HepG2 (cell line): ENCODE measurements at regions not wholly inside any gene's neighbourhood (a gene's known extent, or its start where the extent isn't known, plus 50 kb on each side); places are given as distances from the start of the nearest gene placed in this dataset.

ENCODE experiments used
- ATAC-seq: fragments of 200-7000 bp; cut with Tn5 transposase; 3 replicates; pipeline ENCODE4 v1.9.1; 2020; ENCODE audit warnings: mild to moderate bottlenecking, moderate library complexity
- BruUV-seq: library from RNA; stranded (reverse); fragments of 400-500 nt; replicated peaks from 2 replicates; lab custom pipeline; 2021; lab: Mats Ljungman, UMichigan
- CTCF ChIA-PET: fragments of 300-600 bp; formaldehyde crosslinking; extraction: SDS; loops from one replicate; lab custom pipeline; 2021; ENCODE audit warnings: low total read pairs, inconsistent platforms, low intra/inter-chr PET ratio; lab: Yijun Ruan, JAX
- POLR2A ChIA-PET: fragments of 350-600 bp; sonication (Branson Sonifier 250); formaldehyde crosslinking; loops from one replicate; lab custom pipeline; 2020; ENCODE audit warnings: antibody characterized with exemption, inconsistent platforms; lab: Yijun Ruan, JAX
- DNase-seq: peaks from one replicate; pipeline ENCODE4 v3.0.0-alpha.2; 2015; ENCODE audit warnings: low spot score
- FAIRE-seq: peaks from 3 replicates; lab custom pipeline; 2011; peaks lifted over from hg19 to GRCh38; lab: Jason Lieb, UNC
- H2AFZ ChIP-seq: one replicate; pipeline ENCODE4 v1.6.1; 2011; ENCODE audit warnings: low read length, inconsistent platforms
- H3K27ac ChIP-seq: fragments of 300-600 bp; 3 replicates; pipeline ENCODE4 v1.8.0; 2011; ENCODE audit warnings: mixed run types, mild to moderate bottlenecking, mixed read lengths, low read length, inconsistent platforms; ENCODE audit not compliant: insufficient read depth; ENCODE audit errors: extremely low read length
- H3K27me3 ChIP-seq, 2 experiments: fragments of 200-600 bp in 1 of 2; 2 replicates in 1 of 2; 3 replicates in 1 of 2; pipeline versions ENCODE4 v1.6.0 to v1.8.0; 2011; ENCODE audit warnings: low read length in 2 of 2, mild to moderate bottlenecking in 2 of 2, moderate library complexity in 2 of 2, inconsistent platforms in 1 of 2; ENCODE audit not compliant: insufficient read depth in 2 of 2, control insufficient read depth in 1 of 2
- H3K36me3 ChIP-seq, 2 experiments: fragments of 200-600 bp in 1 of 2; replicated peaks in 1 of 2; 2 replicates in 1 of 2; 3 replicates in 1 of 2; pipeline versions ENCODE4 v1.5.1 to v1.8.0; 2011; ENCODE audit warnings: low read length in 2 of 2, inconsistent platforms in 1 of 2; ENCODE audit not compliant: insufficient read depth in 2 of 2, control insufficient read depth in 1 of 2
- H3K4me1 ChIP-seq: 2 replicates; pipeline ENCODE4 v1.5.1; 2012; ENCODE audit warnings: low read length, inconsistent platforms; ENCODE audit not compliant: insufficient read depth
- H3K4me2 ChIP-seq: 2 replicates; pipeline ENCODE4 v1.6.0; 2011; ENCODE audit warnings: low read depth, low read length, inconsistent platforms
- H3K4me3 ChIP-seq, 3 experiments: fragments of 200-600 bp in 1 of 3; sonication (generic), shearing (Covaris generic) in 1 of 3; replicated peaks in 1 of 3; 2 replicates each; pipeline ENCODE4 v1.5.1; 2011 to 2016; ENCODE audit warnings: low read length in 3 of 3, inconsistent platforms in 2 of 3, low read depth in 2 of 3, mild to moderate bottlenecking in 2 of 3, control low read depth in 1 of 3, mixed read lengths in 1 of 3; ENCODE audit not compliant: insufficient read depth in 1 of 3
- H3K79me2 ChIP-seq: one replicate; pipeline ENCODE4 v1.6.1; 2011; ENCODE audit warnings: low read length, inconsistent platforms; ENCODE audit not compliant: insufficient read depth
- H3K9ac ChIP-seq: 2 replicates; pipeline ENCODE4 v1.6.0; 2011; ENCODE audit warnings: mild to moderate bottlenecking, low read depth, low read length, inconsistent platforms; ENCODE audit not compliant: insufficient read depth
- H3K9me3 ChIP-seq: 2 replicates; pipeline ENCODE4 v1.5.1; 2012; ENCODE audit warnings: mild to moderate bottlenecking, low read length
- H4K20me1 ChIP-seq: 2 replicates; pipeline ENCODE4 v1.6.0; 2011; ENCODE audit warnings: inconsistent platforms, mild to moderate bottlenecking, low read length, moderate library complexity; ENCODE audit not compliant: insufficient read depth
- HOXD1 ChIP-seq: sonication (generic); formaldehyde crosslinking; IDR thresholded peaks from 2 replicates; pipeline ENCODE4 v1.5.0; 2020; ENCODE audit warnings: missing genetic modification reagents
- MAF1 ChIP-seq: sonication (generic); formaldehyde crosslinking; IDR thresholded peaks from 2 replicates; pipeline ENCODE4 v1.5.0; 2020; ENCODE audit warnings: missing genetic modification reagents, borderline replicate concordance
- SALL1 ChIP-seq: sonication (generic); formaldehyde crosslinking; IDR thresholded peaks from 2 replicates; pipeline ENCODE4 v1.8.0; 2022; ENCODE audit warnings: mild to moderate bottlenecking, missing genetic modification reagents
- SAP130 ChIP-seq: IDR thresholded peaks from 2 replicates; pipeline ENCODE4 v1.6.1; 2016; ENCODE audit warnings: low read depth
- SMARCC2 ChIP-seq: fragments of 450-650 bp; IDR thresholded peaks from 2 replicates; pipeline ENCODE4 v1.6.1; 2017; ENCODE audit warnings: antibody characterized with exemption, mild to moderate bottlenecking
- ZFYVE20 ChIP-seq: sonication (generic); formaldehyde crosslinking; IDR thresholded peaks from 2 replicates; pipeline ENCODE4 v1.8.0; 2023; ENCODE audit warnings: low read depth, mild to moderate bottlenecking, moderate library complexity, missing genetic modification reagents, borderline replicate concordance
- ZKSCAN8 ChIP-seq: IDR thresholded peaks from 2 replicates; pipeline ENCODE4 v1.6.1; 2016; ENCODE audit warnings: borderline replicate concordance, missing genetic modification reagents, missing compliant biosample characterization
- ZNF230 ChIP-seq: sonication (generic); formaldehyde crosslinking; IDR thresholded peaks from 2 replicates; pipeline ENCODE4 v1.4.0; 2020; ENCODE audit warnings: mild to moderate bottlenecking, missing genetic modification reagents
- ZNF430 ChIP-seq: sonication (generic); formaldehyde crosslinking; IDR thresholded peaks from 2 replicates; pipeline ENCODE4 v1.9.0; 2021; ENCODE audit warnings: mild to moderate bottlenecking, missing genetic modification reagents
- ZNF431 ChIP-seq: sonication (generic); formaldehyde crosslinking; IDR thresholded peaks from 2 replicates; pipeline ENCODE4 v1.9.0; 2022; ENCODE audit warnings: missing genetic modification reagents, low read depth, mild to moderate bottlenecking, borderline replicate concordance
- ZNF772 ChIP-seq: sonication (generic); formaldehyde crosslinking; IDR thresholded peaks from 2 replicates; pipeline ENCODE4 v1.5.0; 2020; ENCODE audit warnings: mild to moderate bottlenecking, missing genetic modification reagents
- ZZZ3 ChIP-seq: sonication (generic); formaldehyde crosslinking; IDR thresholded peaks from 2 replicates; pipeline ENCODE4 v1.4.0; 2020; ENCODE audit warnings: missing genetic modification reagents, mild to moderate bottlenecking, borderline replicate concordance
- WGBS: methylation state at CpG from one replicate; pipeline ENCODE4 v1.1.6; 2017; ENCODE audit warnings: low lambda C conversion rate; 5-methylcytosine and 5-hydroxymethylcytosine counted together
- in situ Hi-C: cut with HindIII; loops from 2 replicates; pipeline ENCODE4 v1.10.0; 2017; ENCODE audit warnings: low pct_unique_long_range_greater_than_20kb; ENCODE audit not compliant: extremely low pct_ligation_motif_present
- intact Hi-C: fragments of 100-400 bp; cut with micrococcal nuclease; formaldehyde crosslinking; loops from one replicate; pipeline ENCODE4 v1.10.0; 2022; ENCODE audit not compliant: unreplicated experiment
- TF ChIP-seq, protein P1 (sequence below): sonication (generic); formaldehyde crosslinking; IDR thresholded peaks from 2 replicates; pipeline ENCODE4 v1.4.0; 2020; ENCODE audit warnings: missing genetic modification reagents, borderline replicate concordance
- TF ChIP-seq, protein P2 (sequence below): IDR thresholded peaks from 2 replicates; pipeline ENCODE4 v1.6.1; 2012; ENCODE audit warnings: low read length, improper control_type of control experiment

DNA sequence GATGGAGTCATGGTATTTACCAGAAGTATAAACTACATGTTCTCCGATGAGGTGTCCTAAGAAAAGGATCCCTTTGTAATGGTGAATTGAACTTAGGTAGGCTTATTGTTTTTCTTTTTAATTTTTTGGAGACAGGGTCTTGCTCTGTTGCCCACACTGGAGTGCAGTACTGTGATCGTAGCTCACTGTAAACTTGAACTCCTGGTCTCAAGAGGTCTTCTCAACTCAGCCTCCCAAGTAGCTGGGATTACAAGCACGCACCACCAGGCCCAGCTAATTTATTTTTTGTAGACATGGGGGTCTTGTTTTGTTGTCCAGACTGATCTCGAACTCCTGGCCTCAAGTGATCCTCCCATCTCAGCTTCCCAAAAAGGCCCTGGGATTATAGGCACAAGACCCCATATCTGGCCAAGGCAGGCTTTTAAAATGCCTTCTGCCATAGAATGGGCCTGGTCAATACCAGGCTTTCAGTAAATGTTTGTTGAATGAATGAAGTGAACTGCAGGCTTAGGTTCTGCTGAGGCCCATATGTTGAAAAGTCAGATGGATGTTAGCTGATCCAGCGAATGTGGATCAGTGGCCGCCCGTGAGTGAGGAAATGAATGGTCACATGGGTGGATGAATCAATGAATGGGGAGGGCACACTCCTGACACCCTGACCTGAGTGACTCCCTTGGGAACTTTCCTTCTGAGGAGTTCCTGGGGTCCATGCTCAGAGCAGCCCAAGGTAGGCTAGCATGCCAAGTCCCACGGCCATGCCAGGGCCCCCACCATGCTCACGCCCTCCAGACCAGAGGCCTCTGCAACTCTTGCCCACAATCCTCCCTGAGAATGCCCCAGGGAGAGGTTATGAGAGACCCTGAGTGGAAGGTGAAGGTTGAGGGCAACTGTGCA, 118.0 kb upstream of the MYCN start:
- no peak for FAIRE-seq
- H3K9me3 ChIP-seq, result no peaks in the 10 kb centered on the region
- no peak for DNase-seq
- WGBS, result 44% methylated on average over 9 of the region's 9 CpGs
- H3K9ac ChIP-seq, result no peak overlapping the region
- intact Hi-C loops (no loop called here), in situ Hi-C loops (no loop called here)
- ChIA-PET POLR2A (no interaction called here), CTCF (no interaction called here)
- peaks cover 0 to 37% of the 10 kb centered on the region in 2 experiments; a peak in 4 of 5 replicates for H3K27me3 ChIP-seq
- ATAC-seq, result no peak
- no peaks in the 10 kb centered on the region for H3K79me2 ChIP-seq
- H2AFZ ChIP-seq, result no peak overlapping the region
- no peaks in the 10 kb centered on the region for H3K4me1 ChIP-seq
- no peak overlapping the region for H3K4me2 ChIP-seq
- no peak overlapping the region for H3K27ac ChIP-seq
- BruUV-seq, result no TSS peak
- H3K36me3 ChIP-seq, result no peaks in the 10 kb centered on the region
- TF ChIP-seq ZZZ3 (CRISPR knock-in tag), result no peak
- TF ChIP-seq ZFYVE20, result no peak
- TF ChIP-seq ZNF431 (CRISPR knock-in tag), result no peak
- no peak for TF ChIP-seq ZNF430
- TF ChIP-seq, protein P1, sequence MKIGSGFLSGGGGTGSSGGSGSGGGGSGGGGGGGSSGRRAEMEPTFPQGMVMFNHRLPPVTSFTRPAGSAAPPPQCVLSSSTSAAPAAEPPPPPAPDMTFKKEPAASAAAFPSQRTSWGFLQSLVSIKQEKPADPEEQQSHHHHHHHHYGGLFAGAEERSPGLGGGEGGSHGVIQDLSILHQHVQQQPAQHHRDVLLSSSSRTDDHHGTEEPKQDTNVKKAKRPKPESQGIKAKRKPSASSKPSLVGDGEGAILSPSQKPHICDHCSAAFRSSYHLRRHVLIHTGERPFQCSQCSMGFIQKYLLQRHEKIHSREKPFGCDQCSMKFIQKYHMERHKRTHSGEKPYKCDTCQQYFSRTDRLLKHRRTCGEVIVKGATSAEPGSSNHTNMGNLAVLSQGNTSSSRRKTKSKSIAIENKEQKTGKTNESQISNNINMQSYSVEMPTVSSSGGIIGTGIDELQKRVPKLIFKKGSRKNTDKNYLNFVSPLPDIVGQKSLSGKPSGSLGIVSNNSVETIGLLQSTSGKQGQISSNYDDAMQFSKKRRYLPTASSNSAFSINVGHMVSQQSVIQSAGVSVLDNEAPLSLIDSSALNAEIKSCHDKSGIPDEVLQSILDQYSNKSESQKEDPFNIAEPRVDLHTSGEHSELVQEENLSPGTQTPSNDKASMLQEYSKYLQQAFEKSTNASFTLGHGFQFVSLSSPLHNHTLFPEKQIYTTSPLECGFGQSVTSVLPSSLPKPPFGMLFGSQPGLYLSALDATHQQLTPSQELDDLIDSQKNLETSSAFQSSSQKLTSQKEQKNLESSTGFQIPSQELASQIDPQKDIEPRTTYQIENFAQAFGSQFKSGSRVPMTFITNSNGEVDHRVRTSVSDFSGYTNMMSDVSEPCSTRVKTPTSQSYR (CRISPR knock-in tag), result no peak
- TF ChIP-seq ZKSCAN8 (CRISPR knock-in tag), result no peak
- TF ChIP-seq MAF1 (CRISPR knock-in tag), result no peak
- TF ChIP-seq ZNF230, result no peak
- no peak for TF ChIP-seq ZNF772 (CRISPR knock-in tag)
- TF ChIP-seq SMARCC2, result no peak
- TF ChIP-seq SAP130, result no peak
- TF ChIP-seq, protein P2, sequence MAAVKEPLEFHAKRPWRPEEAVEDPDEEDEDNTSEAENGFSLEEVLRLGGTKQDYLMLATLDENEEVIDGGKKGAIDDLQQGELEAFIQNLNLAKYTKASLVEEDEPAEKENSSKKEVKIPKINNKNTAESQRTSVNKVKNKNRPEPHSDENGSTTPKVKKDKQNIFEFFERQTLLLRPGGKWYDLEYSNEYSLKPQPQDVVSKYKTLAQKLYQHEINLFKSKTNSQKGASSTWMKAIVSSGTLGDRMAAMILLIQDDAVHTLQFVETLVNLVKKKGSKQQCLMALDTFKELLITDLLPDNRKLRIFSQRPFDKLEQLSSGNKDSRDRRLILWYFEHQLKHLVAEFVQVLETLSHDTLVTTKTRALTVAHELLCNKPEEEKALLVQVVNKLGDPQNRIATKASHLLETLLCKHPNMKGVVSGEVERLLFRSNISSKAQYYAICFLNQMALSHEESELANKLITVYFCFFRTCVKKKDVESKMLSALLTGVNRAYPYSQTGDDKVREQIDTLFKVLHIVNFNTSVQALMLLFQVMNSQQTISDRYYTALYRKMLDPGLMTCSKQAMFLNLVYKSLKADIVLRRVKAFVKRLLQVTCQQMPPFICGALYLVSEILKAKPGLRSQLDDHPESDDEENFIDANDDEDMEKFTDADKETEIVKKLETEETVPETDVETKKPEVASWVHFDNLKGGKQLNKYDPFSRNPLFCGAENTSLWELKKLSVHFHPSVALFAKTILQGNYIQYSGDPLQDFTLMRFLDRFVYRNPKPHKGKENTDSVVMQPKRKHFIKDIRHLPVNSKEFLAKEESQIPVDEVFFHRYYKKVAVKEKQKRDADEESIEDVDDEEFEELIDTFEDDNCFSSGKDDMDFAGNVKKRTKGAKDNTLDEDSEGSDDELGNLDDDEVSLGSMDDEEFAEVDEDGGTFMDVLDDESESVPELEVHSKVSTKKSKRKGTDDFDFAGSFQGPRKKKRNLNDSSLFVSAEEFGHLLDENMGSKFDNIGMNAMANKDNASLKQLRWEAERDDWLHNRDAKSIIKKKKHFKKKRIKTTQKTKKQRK, result no peak
- TF ChIP-seq SALL1 (CRISPR knock-in tag), result no peak
- TF ChIP-seq HOXD1 (CRISPR knock-in tag), result no peak
- no peaks in the 10 kb centered on the region for H4K20me1 ChIP-seq
- no peak overlapping the region for H3K4me3 ChIP-seq
